Activated naive CD4-positive, alpha-beta T cell treated with anti-CD3 and anti-CD28 coated beads, Interleukin-2, amount 10 ng/mL, durations not matched to agents 7 days and 5 days (primary cell): ENCODE measurements at regions not wholly inside any gene's neighbourhood (a gene's known extent, or its start where the extent isn't known, plus 50 kb on each side); places are given as distances from the start of the nearest gene placed in this dataset.

Experiments used
- CTCF ChIA-PET: fragments of 350-600 bp; sonication (Branson Sonifier 250); formaldehyde crosslinking; loops from one replicate; lab custom pipeline; 2021; ENCODE audit warnings: antibody characterized with exemption; lab: Charles Lee
- DNase-seq: peaks from one replicate; pipeline ENCODE4 v3.0.0-alpha.2; 2020
- H3K27ac Mint-ChIP-seq: one replicate; pipeline ENCODE4 v1.8.0; 2021; ENCODE audit warnings: mild to moderate bottlenecking, moderate library complexity, mixed read lengths
- H3K27me3 Mint-ChIP-seq: one replicate; pipeline ENCODE4 v1.8.0; 2021; ENCODE audit warnings: mild to moderate bottlenecking, mixed read lengths
- H3K36me3 Mint-ChIP-seq: one replicate; pipeline ENCODE4 v1.8.0; 2021; ENCODE audit warnings: mixed read lengths
- H3K4me1 Mint-ChIP-seq: one replicate; pipeline ENCODE4 v1.8.0; 2021; ENCODE audit warnings: mixed read lengths
- H3K4me3 Mint-ChIP-seq: one replicate; pipeline ENCODE4 v1.8.0; 2021; ENCODE audit warnings: mild to moderate bottlenecking, moderate library complexity, mixed read lengths
- H3K9me3 Mint-ChIP-seq: one replicate; pipeline ENCODE4 v1.8.0; 2021; ENCODE audit warnings: mixed read lengths

- H3K4me1 Mint-ChIP-seq, result no peaks in the 10 kb centered on the region
- H3K36me3 Mint-ChIP-seq, result no peaks in the 10 kb centered on the region
- no peak for DNase-seq
- H3K27me3 Mint-ChIP-seq, result peaks cover 41% of the 10 kb centered on the region
- no peak overlapping the region for H3K4me3 Mint-ChIP-seq
- no peaks in the 10 kb centered on the region for H3K9me3 Mint-ChIP-seq
- CTCF ChIA-PET, result no interaction called here
- H3K27ac Mint-ChIP-seq, result no peak overlapping the region
Measured at GRCh38 chr21:43272591-43272990, 103.8 kb downstream of the CRYAA start.

GRCh38 chr21:43271452-43272020 is 102.7 kb downstream of the CRYAA start:
- no peaks in the 10 kb centered on the region for H3K4me1 Mint-ChIP-seq
- H3K4me3 Mint-ChIP-seq, result no peak overlapping the region
- no peak for DNase-seq
- CTCF ChIA-PET, result no interaction called here
- peaks cover 33% of the 10 kb centered on the region for H3K27me3 Mint-ChIP-seq
- H3K9me3 Mint-ChIP-seq, result no peaks in the 10 kb centered on the region
- no peak overlapping the region for H3K27ac Mint-ChIP-seq
- H3K36me3 Mint-ChIP-seq, result no peaks in the 10 kb centered on the region

GRCh38 chr21:43270800-43271301 is 102.0 kb downstream of the CRYAA start:
- no peak for DNase-seq
- Mint-ChIP-seq H3K4me1 (no peaks in the 10 kb centered on the region), H3K4me3 (no peak overlapping the region), H3K36me3 (no peaks in the 10 kb centered on the region), H3K27ac (no peak overlapping the region), H3K27me3 (peaks cover 31% of the 10 kb centered on the region), H3K9me3 (no peaks in the 10 kb centered on the region)
- CTCF ChIA-PET, result no interaction called here

DNA sequence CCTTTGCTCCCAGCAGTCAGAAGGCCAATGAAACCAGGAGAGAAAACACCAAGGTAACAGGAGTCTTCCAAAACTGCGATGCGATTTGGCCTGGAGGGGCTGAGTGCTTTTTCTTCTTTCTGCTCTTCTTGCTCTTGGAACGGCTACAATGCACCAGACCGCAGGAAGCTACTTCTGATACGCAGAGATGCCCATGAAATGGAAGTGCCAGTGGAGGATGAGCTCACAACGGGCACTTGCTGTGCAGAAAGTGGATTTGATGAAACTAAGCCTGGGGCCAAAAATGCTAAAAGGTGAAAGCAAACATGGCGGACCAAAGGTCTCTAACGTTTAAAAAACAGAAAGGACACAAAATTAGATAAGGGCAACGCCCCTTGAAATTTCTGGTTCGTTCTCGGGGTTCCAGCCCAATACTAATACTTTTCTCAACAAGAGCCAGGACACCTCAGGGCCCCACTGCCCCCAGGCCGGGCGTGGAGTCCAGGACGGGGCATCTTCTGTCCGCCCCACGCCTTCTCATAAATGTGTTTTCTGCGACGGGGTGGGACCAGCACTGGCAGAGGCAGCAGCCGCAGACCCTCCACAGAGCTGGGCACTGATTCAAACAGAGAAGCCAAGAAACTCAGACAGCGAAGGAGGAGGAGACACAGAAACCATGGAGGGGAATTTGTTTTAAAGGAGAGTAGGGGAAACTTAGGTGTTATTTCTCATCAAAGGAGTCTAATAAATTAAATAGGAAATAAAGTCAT is 101.3 kb downstream of the CRYAA start:
- CTCF ChIA-PET, result interaction anchor here (1.3 kb wide), 1 partner anchor 41 kb away, joined by 3 read pairs; no protein-coding TSS in a partner anchor
- no peaks in the 10 kb centered on the region for H3K9me3 Mint-ChIP-seq
- H3K4me3 Mint-ChIP-seq, result no peak overlapping the region
- no peaks in the 10 kb centered on the region for H3K36me3 Mint-ChIP-seq
- no peaks in the 10 kb centered on the region for H3K4me1 Mint-ChIP-seq
- no peak overlapping the region for H3K27ac Mint-ChIP-seq
- peaks cover 28% of the 10 kb centered on the region for H3K27me3 Mint-ChIP-seq
- no peak for DNase-seq

DNA sequence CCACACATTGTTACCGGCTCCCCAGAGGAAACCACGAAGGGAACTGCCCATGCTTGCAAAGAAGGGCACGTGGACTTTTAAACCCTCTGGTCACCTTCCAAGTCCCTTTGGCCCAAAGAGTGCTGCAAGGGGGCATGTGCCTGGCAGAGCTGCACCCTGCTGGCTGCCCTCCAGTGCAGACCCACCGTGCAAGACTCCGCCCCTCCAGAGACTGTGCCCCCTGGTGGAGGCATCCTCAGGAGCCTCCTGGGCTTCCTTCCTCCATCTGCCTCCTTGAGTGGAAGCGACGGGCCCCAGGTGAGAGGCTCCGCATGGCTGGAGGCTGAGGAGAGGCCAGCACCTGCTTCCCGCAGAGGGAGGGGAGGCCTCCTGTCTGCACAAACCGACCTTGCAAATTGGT is 100.6 kb downstream of the CRYAA start:
- DNase-seq, result peak; percentile 53
- CTCF ChIA-PET, result interaction anchor here (1.3 kb wide), 1 partner anchor 41 kb away, joined by 3 read pairs; no protein-coding TSS in a partner anchor
- H3K27ac Mint-ChIP-seq, result no peak overlapping the region

DNA sequence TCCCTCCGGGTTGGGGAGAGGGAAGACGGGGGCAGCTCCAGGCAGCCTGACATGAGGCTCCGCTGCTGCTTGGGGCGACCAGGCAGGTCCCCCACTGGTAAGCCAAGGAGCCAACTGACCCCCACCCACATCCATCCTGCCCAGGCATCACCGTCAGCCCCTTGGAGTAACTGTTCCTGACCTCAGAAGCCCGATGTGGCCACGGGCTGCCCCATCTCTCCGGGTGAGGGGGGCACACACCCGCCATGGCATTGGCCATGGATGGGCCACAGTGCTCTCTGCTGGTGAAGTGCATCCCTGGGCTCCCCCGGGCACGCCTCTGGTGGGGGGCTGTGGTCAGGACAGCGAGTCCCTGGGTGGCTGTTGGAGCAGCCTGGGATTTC is 100.0 kb downstream of the CRYAA start:
- CTCF ChIA-PET, result interaction anchor here (1.3 to 1.6 kb wide), 2 partner anchors 42 to 76 kb away, joined by 3 to 4 read pairs; no protein-coding TSS in a partner anchor
- Mint-ChIP-seq H3K27me3 (peaks cover 19% of the 10 kb centered on the region), H3K4me1 (no peaks in the 10 kb centered on the region), H3K9me3 (no peaks in the 10 kb centered on the region), H3K36me3 (no peaks in the 10 kb centered on the region), H3K4me3 (no peak overlapping the region), H3K27ac (no peak overlapping the region)
- DNase-seq, result no peak

More for the DNA sequence above, 100.6 kb downstream of the CRYAA start:
- no peaks in the 10 kb centered on the region for H3K36me3 Mint-ChIP-seq
- no peaks in the 10 kb centered on the region for H3K9me3 Mint-ChIP-seq
- H3K27me3 Mint-ChIP-seq, result peaks cover 23% of the 10 kb centered on the region
- no peak overlapping the region for H3K4me3 Mint-ChIP-seq
- H3K4me1 Mint-ChIP-seq, result no peaks in the 10 kb centered on the region

- Mint-ChIP-seq H3K36me3 (no peaks in the 10 kb centered on the region), H3K4me3 (no peak overlapping the region), H3K4me1 (no peaks in the 10 kb centered on the region), H3K27me3 (peaks cover 14% of the 10 kb centered on the region), H3K9me3 (no peaks in the 10 kb centered on the region), H3K27ac (no peak overlapping the region)
- CTCF ChIA-PET, result interaction anchor here (1.6 kb wide), 1 partner anchor 76 kb away, joined by 4 read pairs; no protein-coding TSS in a partner anchor
- no peak for DNase-seq
Measured at GRCh38 chr21:43268086-43268803, 99.4 kb downstream of the CRYAA start.

DNA sequence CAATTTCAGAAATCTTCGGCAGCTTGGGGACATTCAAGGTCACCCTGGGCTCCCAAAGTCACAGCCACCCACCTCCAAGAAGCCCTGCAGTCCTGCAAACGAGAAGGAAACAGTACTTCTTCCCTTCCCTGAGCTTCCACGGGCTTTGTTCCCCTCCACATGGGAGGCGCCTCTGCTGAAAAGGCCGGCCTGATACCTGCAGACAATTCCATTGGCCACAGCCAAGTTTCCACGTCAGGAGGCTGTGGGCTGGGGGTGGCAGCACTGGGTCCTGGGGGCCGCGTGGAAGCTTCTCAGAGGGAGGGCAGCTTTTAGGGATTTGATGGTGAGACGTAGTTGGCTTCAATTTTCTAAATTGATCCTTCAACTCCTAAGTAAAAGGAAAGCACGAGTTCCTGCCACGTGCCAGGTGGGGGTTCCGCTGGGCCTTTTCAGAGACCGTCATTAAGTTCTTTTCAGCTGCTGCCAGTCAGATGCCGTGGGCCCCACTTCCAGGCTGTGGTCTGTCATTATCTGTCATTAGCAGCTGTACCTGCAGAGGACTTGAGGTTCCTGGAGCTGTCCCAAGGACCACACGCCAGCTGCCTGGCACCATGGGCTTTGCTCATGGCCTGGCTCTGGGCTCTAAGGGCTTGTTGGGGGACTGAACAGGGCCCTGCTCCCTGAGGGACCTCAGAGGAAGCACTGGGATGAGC is 98.7 kb downstream of the CRYAA start:
- Mint-ChIP-seq H3K9me3 (peaks cover 2% of the 10 kb centered on the region), H3K4me3 (no peak overlapping the region), H3K27ac (no peak overlapping the region), H3K27me3 (peaks cover 14% of the 10 kb centered on the region), H3K36me3 (no peaks in the 10 kb centered on the region), H3K4me1 (no peaks in the 10 kb centered on the region)
- CTCF ChIA-PET, result interaction anchor here (1.6 kb wide), 1 partner anchor 75 kb away, joined by 4 read pairs; no protein-coding TSS in a partner anchor
- DNase-seq, result no peak

- Mint-ChIP-seq H3K27me3 (peaks cover 13% of the 10 kb centered on the region), H3K4me1 (no peaks in the 10 kb centered on the region), H3K9me3 (peaks cover 2% of the 10 kb centered on the region), H3K4me3 (no peak overlapping the region), H3K36me3 (no peaks in the 10 kb centered on the region), H3K27ac (no peak overlapping the region)
- CTCF ChIA-PET, result no interaction called here
- no peak for DNase-seq
Measured at GRCh38 chr21:43266534-43266933, 97.7 kb downstream of the CRYAA start.

DNA sequence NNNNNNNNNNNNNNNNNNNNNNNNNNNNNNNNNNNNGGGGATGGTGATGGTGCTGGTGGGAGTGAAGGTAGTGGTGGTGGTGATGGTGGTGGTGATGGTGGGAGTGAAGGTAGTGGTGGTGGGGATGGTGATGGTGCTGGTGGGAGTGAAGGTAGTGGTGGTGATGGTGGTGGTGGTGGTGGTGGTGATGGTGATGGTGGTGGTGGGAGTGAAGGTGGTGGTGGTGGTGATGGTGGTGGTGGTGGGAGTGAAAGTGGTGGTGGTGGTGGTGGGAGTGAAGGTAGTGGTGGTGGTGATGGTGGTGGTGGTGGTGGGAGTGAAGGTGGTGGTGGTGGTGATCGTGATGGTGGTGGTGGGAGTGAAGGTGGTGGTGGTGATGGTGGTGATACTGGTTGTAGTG is 93.6 kb downstream of the CRYAA start:
- Mint-ChIP-seq H3K9me3 (peaks cover 2% of the 10 kb centered on the region), H3K27me3 (no peaks in the 10 kb centered on the region), H3K27ac (no peak overlapping the region), H3K4me1 (no peaks in the 10 kb centered on the region), H3K36me3 (no peaks in the 10 kb centered on the region), H3K4me3 (no peak overlapping the region)
- CTCF ChIA-PET, result no interaction called here
- DNase-seq, result no peak
